H54 (cell line): ENCODE measurements at regions not wholly inside any gene's neighbourhood (a gene's known extent, or its start where the extent isn't known, plus 50 kb on each side); places are given as distances from the start of the nearest gene placed in this dataset.

Source experiments
- DNase-seq: peaks from one replicate; pipeline ENCODE4 v3.0.0; 2011; ENCODE audit warnings: low spot score, mixed read lengths; ENCODE audit not compliant: insufficient read length
- FAIRE-seq: peaks from 3 replicates; lab custom pipeline; 2011; peaks lifted over from hg19 to GRCh38; lab: Jason Lieb, UNC
- POLR2A ChIP-seq: IDR thresholded peaks from 2 replicates; pipeline ENCODE4 v1.6.1; 2011; ENCODE audit warnings: low read depth, mild to moderate bottlenecking, low read length

DNA sequence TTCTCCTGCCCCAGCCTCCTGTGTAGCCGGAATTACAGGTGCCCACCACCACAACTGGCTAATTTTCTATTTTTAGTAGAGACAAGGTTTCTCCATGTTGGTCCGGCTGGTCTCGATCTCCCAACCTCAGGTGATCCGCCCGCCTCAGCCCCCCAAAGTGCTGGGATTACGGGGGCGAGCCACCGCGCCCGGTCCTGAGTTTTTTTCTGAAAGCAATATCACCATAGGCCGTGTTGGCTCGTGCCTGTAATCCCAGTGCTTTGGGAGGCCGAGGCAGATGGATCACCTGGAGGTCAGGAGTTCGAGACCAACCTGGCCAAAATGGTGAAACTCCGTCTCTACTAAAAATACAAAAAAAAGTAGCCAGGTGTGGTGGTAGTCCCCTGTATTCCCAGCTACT lies 136.3 kb upstream of the TECRL start:
- TF ChIP-seq POLR2A = no peak
- no peak for FAIRE-seq
- no peak for DNase-seq

DNA sequence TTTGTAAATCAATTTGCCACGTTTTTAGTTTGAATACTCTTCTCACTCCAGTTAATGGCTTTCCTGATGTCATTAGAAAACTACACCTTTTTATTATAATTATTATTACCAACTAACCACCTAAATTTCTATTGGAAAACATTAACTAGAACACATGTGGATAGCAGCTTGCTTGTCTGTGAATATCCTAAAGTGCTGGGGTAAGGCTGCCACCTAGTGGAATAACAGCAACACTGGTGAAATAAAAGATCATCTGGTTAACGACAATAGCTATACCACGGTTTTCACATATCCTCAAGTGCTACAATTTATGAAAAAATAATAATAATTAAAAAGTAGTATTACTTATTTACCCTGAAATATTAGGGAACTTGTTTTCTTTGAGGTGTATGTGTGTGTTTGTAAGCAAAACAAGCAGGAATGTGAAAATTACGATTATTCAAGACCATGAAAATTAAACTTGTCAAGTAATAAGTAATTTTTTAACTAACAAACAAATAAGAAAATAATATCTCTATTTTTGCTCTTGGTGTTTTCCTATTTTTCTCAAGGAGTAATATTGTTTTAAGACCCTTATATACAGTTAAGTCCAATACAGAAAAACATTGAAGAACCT lies 130.1 kb upstream of the TECRL start:
- no peak for FAIRE-seq
- TF ChIP-seq POLR2A = no peak
- no peak for DNase-seq

DNA sequence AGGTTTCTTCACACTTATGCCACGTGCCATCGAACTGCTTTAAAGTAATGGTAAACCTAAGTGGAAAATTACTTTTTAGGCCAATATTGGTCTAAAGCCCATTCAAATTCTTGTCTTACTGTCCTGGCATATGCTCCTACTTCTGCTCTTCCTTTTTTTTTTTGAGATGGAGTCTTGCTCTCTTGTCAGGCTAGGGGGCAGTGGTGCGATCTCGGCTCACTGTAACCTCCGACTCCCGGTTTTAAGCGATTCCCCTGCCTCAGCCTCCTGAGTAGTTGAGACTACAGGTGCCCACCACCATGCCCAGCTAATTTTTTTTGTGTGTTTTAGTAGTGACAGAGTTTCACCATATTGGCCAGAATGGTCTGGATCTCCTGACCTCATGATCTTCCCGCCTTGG lies 129.0 kb upstream of the TECRL start:
- TF ChIP-seq POLR2A = no peak
- DNase-seq = no peak
- no peak for FAIRE-seq

DNA sequence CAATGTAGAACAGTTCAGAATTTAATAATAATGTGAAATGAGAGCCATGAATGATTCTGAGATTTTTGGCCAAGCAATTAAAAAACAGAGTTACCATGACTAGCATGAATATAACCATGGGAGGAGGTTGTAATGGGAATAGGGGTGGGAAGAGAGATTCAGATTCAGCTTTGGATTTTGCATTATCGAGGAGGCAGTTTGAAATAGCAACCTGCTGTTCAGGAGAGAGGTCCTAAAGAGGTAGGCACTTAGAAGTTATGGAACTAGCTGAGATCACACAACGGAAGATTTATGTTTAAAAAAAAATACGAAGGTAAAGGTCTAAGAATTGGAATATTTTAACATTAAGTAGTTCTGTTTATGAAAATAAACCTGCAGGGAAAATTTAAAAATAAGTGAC lies 124.4 kb upstream of the TECRL start:
- no peak for FAIRE-seq
- DNase-seq = no peak
- no peak for TF ChIP-seq POLR2A

DNA sequence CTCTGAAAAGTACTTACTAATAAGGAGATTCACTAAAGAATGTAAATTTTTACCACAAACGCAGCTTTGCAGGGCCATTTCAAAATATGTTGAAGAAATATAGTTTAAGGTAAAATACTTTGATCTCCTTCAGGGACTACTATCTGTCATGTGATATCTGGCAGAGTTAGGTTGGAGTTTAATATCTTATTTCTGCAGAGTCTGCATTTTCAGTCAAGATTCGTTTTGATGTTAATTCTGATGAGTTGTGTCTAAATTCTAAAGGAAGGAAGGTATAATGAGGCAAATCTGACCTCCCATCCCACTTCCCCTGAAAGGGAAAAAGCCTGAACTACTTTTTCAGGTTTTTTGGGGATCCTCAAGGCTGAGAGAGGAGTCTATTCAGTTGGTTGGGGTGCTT lies 123.9 kb upstream of the TECRL start:
- no peak for DNase-seq
- no peak for FAIRE-seq
- TF ChIP-seq POLR2A = no peak

DNA sequence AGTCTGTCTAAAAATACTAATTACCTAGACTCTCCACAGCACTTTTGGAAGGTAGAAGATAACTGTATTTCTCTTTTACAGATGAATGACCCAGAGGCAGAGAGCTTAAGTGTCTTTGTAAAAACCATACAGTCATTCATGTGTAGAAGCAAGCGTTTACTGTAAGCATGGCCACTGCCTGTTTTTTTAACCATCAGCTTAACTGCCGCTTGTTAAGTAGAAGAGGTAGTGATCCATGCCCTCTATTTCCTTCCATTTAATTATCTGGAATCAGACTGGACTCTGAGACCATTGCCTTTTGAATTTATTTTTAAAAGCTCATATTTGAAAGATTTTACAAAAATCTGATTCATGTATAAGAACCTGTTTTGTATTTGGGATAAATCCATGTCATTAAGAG lies 111.2 kb upstream of the TECRL start:
- DNase-seq (no peak), FAIRE-seq (no peak)
- no peak for TF ChIP-seq POLR2A

DNA sequence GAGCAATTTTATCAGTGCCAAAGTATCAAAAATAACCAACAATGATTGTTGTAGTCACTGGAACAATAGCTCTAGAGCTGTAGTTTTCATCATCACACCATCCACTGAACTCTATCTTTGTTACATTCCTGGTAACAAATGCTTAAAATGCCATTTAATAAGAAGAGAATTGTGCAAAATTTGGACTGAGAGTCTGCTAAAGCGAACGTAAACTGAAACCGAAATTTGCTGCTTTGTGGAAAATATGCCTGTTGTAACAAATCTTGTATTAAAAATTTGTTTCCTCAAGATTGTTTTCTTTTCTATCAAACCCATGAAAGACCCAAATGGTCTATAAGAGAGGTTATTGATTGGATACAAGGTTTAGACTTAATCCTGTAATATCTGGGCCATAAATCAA lies 109.3 kb upstream of the TECRL start:
- FAIRE-seq (no peak), DNase-seq (no peak)
- TF ChIP-seq POLR2A = no peak

DNA sequence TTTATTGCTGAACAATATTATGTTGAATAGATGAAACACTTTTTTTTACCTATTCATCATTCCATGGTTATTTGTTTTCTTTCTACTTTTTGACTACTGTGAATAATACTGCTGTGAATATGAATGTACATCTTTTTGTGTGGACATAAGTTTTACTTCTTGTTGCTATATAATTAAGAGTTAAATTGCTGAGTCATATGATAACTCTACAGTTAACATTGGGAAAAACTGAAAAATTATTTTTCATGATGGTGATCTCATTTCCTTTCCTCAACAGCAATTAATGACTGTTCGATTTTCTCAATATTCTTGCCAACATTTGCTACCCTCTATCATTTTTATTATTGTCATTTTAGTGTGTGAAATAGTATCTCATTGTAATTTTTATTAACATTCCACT lies 106.9 kb upstream of the TECRL start:
- DNase-seq (no peak), FAIRE-seq (no peak)
- no peak for TF ChIP-seq POLR2A

DNA sequence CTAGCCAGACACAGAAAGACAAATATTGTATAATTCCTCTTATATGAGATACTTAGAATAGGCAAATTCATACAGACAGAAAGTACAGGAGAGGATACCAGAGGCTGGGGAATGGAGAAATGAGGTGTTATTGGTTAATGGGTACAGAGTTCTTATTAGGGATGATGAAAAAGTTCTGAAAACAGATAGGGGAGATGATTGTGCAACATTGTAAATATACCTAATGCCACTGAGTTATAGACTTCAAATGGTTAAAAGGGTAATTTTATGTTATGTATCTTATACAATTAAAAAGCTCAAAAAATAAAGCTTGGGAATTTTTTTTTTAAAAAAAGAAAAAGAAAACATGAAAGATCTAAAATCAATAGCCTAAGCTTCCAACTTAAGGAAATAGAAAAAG lies 98.8 kb upstream of the TECRL start:
- FAIRE-seq (no peak), DNase-seq (no peak)
- TF ChIP-seq POLR2A = no peak

DNA sequence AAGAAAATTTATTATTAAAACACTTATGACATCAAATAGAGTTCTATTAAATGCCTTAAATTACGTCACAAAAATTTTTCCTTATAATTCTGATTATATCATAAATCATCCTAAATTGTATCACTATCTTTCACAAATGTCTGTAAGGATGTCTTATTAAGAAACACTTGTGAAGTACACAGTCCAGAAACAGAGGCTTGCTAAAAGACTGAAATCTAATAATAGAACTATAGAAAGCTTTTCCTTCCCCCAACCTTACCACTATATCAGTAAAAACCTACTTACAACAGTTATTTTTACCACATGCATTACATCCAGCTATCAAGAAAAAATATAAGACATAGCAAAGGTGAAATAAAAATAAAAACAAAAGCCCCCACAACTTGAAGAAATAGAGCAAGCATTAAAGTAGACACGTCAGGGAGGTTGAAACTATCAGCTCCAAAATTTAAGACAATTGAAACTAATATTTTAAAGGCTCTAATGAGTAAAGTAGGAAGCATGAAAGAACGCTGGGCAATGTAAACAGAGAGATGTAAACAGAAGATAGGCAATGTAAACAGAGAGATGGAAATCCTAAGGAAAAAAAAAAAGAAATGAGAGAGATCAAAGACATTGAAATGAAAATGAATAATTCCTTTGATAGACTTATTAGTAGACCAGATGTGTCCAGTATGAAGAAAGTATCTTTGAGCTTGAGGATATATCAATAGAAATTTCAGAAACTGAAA lies 94.9 kb upstream of the TECRL start:
- TF ChIP-seq POLR2A = no peak
- FAIRE-seq (no peak), DNase-seq (no peak)

DNA sequence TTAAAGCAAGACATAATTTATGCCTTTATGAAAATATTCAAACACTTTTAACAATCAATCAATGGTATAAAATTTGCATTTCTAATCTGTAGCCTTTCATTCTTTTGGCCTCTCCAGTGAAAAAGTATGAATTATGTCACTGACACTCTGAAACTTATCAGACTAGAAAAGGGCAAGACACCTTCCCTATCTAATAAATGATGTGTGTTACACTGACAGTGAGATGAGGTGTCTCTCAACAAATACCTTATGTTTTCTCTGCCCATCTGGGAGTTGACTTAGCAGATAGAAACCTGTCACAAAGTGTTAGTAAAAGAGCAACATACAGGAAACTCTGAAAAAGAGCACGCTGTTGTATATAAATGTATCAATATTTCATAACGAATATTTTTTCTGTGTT lies 94.2 kb upstream of the TECRL start:
- TF ChIP-seq POLR2A = no peak
- FAIRE-seq (no peak), DNase-seq (no peak)

DNA sequence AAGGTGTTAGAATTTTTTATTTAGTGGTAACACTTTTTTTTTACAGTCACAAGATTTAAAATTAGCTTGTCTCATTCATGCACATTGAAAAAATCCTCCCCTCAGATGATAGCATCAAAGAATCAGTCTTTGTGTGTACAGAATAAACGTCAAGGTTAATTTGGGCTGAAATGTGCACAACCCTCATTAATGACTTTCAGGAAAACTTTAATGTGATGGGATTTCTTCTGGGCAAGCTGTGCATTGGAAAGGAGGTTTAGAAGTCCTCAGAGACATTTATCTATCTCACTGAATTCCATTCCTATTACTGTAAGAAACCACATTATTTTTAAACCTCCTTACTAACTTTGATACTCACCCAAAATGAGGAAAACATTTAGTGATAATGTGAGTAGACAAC lies 88.2 kb upstream of the TECRL start:
- TF ChIP-seq POLR2A = no peak
- DNase-seq (no peak), FAIRE-seq (no peak)

DNA sequence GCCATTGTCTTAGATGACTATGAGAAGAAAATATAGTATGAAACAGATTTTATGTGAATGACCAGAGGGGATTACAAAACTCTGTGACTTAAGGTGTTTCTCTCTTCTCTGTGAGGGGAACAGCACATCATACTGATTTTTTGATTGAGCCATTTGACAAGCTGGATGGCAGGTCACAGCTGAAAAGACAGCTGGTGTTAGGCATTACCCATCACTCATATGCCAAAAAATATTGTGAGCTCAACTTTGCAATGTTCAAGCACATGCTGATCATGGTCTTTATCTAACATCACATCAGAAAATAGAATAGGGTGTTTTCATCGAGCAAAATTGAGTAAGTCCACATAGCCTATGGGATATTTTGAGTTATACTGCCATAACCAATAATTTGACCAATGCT lies 86.7 kb upstream of the TECRL start:
- TF ChIP-seq POLR2A = no peak
- DNase-seq = no peak
- no peak for FAIRE-seq

DNA sequence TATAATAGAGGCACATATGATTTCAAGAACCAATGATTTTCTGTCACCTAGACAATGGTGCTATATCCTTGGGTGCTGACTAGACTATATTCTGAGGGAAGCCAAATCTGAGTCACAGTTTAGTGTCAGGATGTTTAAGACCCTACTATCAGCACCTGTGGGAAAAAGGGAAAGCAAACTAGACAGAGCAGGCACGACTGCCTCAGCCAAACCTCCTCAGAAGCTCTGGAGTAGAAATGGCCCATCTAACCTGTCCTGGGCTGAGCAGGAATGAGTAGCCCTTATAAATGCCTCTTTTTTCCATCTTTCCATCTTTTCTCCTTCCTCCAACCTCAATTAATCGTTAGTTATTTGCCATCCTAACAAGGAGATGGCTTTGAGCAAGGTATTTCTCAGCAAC lies 80.4 kb upstream of the TECRL start:
- FAIRE-seq = no peak
- DNase-seq = no peak
- no peak for TF ChIP-seq POLR2A

DNA sequence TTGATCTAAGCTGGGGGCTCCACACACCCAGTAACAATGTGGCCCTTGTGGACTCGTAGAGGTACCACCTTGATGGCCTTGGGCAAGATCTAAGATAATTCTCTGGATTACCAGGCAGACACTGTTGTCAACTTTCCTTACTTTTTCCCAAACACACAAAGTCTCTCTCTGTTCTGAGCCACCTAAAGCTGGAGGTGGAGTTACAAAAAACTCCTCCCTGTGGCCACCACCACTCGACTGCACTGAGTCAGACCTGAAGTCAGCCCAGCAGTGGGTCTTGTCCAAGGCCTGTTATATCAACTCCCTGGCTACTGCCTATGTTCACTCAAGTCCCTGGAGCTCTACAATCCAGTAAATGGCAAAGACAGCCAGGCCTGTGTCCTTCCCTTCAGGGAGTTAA lies 70.1 kb upstream of the TECRL start:
- TF ChIP-seq POLR2A = no peak
- DNase-seq = no peak
- FAIRE-seq = no peak
